Trophoblast cell (in vitro differentiated cells and primary cell): ENCODE measurements at regions not wholly inside any gene's neighbourhood (a gene's known extent, or its start where the extent isn't known, plus 50 kb on each side); places are given as distances from the start of the nearest gene placed in this dataset.
A peak's percentile ranks its signal among the peaks of the same experiment; 100 is the strongest.

Source experiments
- DNase-seq, 2 donors: peaks; one replicate each; pipeline ENCODE4 v3.0.0-alpha.2; 2016
- H2AFZ ChIP-seq: 2 replicates; pipeline ENCODE4 v1.6.1; 2013; ENCODE audit warnings: low read length, moderate library complexity, mild to moderate bottlenecking; ENCODE audit not compliant: insufficient read depth, poor library complexity
- H2AK5ac ChIP-seq: 2 replicates; pipeline ENCODE4 v1.6.1; 2013; ENCODE audit warnings: mild to moderate bottlenecking, low read length
- H2BK120ac ChIP-seq: 2 replicates; pipeline ENCODE4 v1.6.1; 2013; ENCODE audit warnings: low read length, mild to moderate bottlenecking, moderate library complexity; ENCODE audit not compliant: insufficient read depth, poor library complexity
- H2BK12ac ChIP-seq: 2 replicates; pipeline ENCODE4 v1.6.1; 2013; ENCODE audit warnings: mild to moderate bottlenecking, low read length, moderate library complexity
- H2BK5ac ChIP-seq: 2 replicates; pipeline ENCODE4 v1.6.1; 2013; ENCODE audit warnings: low read length, low read depth, moderate library complexity, mild to moderate bottlenecking; ENCODE audit not compliant: poor library complexity
- H3K14ac ChIP-seq: 2 replicates; pipeline ENCODE4 v1.6.1; 2013; ENCODE audit warnings: mild to moderate bottlenecking, low read length
- H3K18ac ChIP-seq: 2 replicates; pipeline ENCODE4 v1.6.1; 2013; ENCODE audit warnings: mild to moderate bottlenecking, low read length
- H3K23ac ChIP-seq: 2 replicates; pipeline ENCODE4 v1.6.1; 2013; ENCODE audit warnings: low read length
- H3K27ac ChIP-seq: 2 replicates; pipeline ENCODE4 v1.5.1; 2013; ENCODE audit warnings: low read depth, mild to moderate bottlenecking, inconsistent platforms, low read length, moderate library complexity
- H3K27me3 ChIP-seq: 2 replicates; pipeline ENCODE4 v1.6.1; 2013; ENCODE audit warnings: inconsistent platforms, mild to moderate bottlenecking, low read length, moderate library complexity; ENCODE audit not compliant: insufficient read depth
- H3K36me3 ChIP-seq, 2 experiments: 1 replicate in 1 of 2; 2 replicates in 1 of 2; pipeline ENCODE4 v1.6.1; 2013; ENCODE audit warnings: low read length in 2 of 2, mild to moderate bottlenecking in 2 of 2, moderate library complexity in 1 of 2; ENCODE audit not compliant: insufficient read depth in 2 of 2, control insufficient read depth in 1 of 2
- H3K4ac ChIP-seq: 2 replicates; pipeline ENCODE4 v1.6.1; 2013; ENCODE audit warnings: low read depth, mild to moderate bottlenecking, low read length, moderate library complexity
- H3K4me1 ChIP-seq, 2 experiments: 1 replicate in 1 of 2; 2 replicates in 1 of 2; pipeline ENCODE4 v1.6.1; 2013; ENCODE audit warnings: low read length in 2 of 2, mild to moderate bottlenecking in 2 of 2, moderate library complexity in 1 of 2; ENCODE audit not compliant: insufficient read depth in 2 of 2, control insufficient read depth in 1 of 2
- H3K4me2 ChIP-seq: 2 replicates; pipeline ENCODE4 v1.6.1; 2013; ENCODE audit warnings: inconsistent platforms, mild to moderate bottlenecking, low read length, moderate library complexity
- H3K4me3 ChIP-seq: 2 replicates; pipeline ENCODE4 v1.5.1; 2013; ENCODE audit warnings: mild to moderate bottlenecking, low read depth, low read length, inconsistent platforms
- H3K79me1 ChIP-seq: one replicate; pipeline ENCODE4 v1.6.1; 2013; ENCODE audit warnings: low read length
- H3K79me2 ChIP-seq: 2 replicates; pipeline ENCODE4 v1.6.1; 2013; ENCODE audit warnings: low read length, mild to moderate bottlenecking; ENCODE audit not compliant: control insufficient read depth, insufficient read depth, poor library complexity
- H3K9ac ChIP-seq: 2 replicates; pipeline ENCODE4 v1.6.1; 2013; ENCODE audit warnings: mild to moderate bottlenecking, low read length
- H3K9me3 ChIP-seq: 2 replicates; pipeline ENCODE4 v1.6.1; 2013; ENCODE audit warnings: low read depth, mild to moderate bottlenecking, control low read depth, inconsistent platforms, low read length; ENCODE audit not compliant: insufficient read depth
- H4K12ac ChIP-seq: 2 replicates; pipeline ENCODE4 v1.6.1; 2013; ENCODE audit warnings: low read depth, mild to moderate bottlenecking, low read length, moderate library complexity
- H4K8ac ChIP-seq: 2 replicates; pipeline ENCODE4 v1.6.1; 2013; ENCODE audit warnings: low read depth, mild to moderate bottlenecking, low read length, moderate library complexity
- H4K91ac ChIP-seq: one replicate; pipeline ENCODE4 v1.6.1; 2013; ENCODE audit warnings: low read depth, mild to moderate bottlenecking, low read length, moderate library complexity
- WGBS: extraction: QIAGEN DNeasy Blood & Tissue Kit; methylation state at CpG from one replicate; pipeline ENCODE4 v1.1.7; 2013; ENCODE audit warnings: missing lambda C conversion rate; ENCODE audit not compliant: insufficient read length, insufficient coverage; ENCODE audit errors: extremely low coverage; 5-methylcytosine and 5-hydroxymethylcytosine counted together

DNA sequence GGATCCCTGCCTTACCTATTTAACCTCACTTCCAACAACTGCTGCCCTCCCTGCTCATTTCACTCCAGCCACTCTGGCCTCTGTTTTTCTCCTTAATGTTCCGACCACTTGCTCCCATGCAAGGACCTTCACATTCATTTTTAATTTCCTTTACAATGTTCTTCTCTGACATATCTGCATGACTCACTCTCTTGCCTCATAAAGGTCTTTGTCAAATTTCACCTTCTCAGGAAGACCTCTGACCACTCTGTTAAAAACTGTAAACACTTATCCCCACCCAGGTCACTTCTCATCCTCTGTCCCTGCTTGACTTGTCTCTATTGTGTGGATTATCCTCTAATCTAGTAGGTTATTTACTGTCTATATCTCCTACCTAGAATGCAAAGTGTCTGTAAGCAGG, 751.2 kb downstream of the BRINP1 start:
- no peak overlapping the region for H3K4me2 ChIP-seq
- H3K36me3 ChIP-seq, result no peaks in the 10 kb centered on the region
- no peak overlapping the region for H3K27ac ChIP-seq
- no peak overlapping the region for H4K8ac ChIP-seq
- H3K79me2 ChIP-seq, result no peaks in the 10 kb centered on the region
- H3K9ac ChIP-seq, result no peak overlapping the region
- H4K91ac ChIP-seq, result no peak overlapping the region
- H3K4ac ChIP-seq, result no peak overlapping the region
- H3K9me3 ChIP-seq, result no peaks in the 10 kb centered on the region
- H3K27me3 ChIP-seq, result no peaks in the 10 kb centered on the region
- no peaks in the 10 kb centered on the region for H3K79me1 ChIP-seq
- no peak overlapping the region for H3K23ac ChIP-seq
- no peak for DNase-seq
- no peak overlapping the region for H2BK12ac ChIP-seq
- no CpG with 5 or more reads among the region's 1 CpG for WGBS
- H2AFZ ChIP-seq, result no peak overlapping the region
- no peak overlapping the region for H4K12ac ChIP-seq
- no peak overlapping the region for H3K4me3 ChIP-seq
- H2BK120ac ChIP-seq, result no peak overlapping the region
- no peak overlapping the region for H2AK5ac ChIP-seq
- H2BK5ac ChIP-seq, result no peak overlapping the region
- no peak overlapping the region for H3K18ac ChIP-seq
- no peak overlapping the region for H3K14ac ChIP-seq
- H3K4me1 ChIP-seq, result no peaks in the 10 kb centered on the region

DNA sequence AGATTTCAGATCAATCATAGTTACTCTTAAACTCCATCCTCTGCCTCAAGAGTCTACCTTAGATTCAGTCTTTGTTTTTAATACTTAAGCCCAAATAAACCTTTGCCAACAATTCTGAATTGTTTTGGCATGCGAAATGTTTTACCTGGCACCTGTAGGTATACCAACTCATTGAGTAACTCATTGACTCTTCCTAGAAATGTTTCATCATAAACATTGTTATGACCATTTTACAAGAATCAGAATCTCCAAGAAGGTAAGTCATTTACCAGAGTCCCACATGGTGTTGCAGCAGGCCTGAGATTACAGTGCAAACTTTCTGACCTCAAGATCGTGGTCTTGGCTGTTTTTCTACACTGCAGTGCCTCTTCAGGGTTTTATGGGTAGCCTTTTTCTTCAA, 750.4 kb downstream of the BRINP1 start:
- Histone ChIP-seq H2AFZ (no peak overlapping the region), H3K9ac (no peak overlapping the region), H3K4ac (no peak overlapping the region), H3K4me3 (no peak overlapping the region), H2AK5ac (no peak overlapping the region), H3K27ac (no peak overlapping the region), H2BK12ac (no peak overlapping the region), H3K9me3 (no peaks in the 10 kb centered on the region), H3K79me2 (no peaks in the 10 kb centered on the region), H2BK120ac (no peak overlapping the region), H3K14ac (no peak overlapping the region), H4K91ac (no peak overlapping the region), H3K23ac (no peak overlapping the region), H3K79me1 (no peaks in the 10 kb centered on the region), H4K12ac (no peak overlapping the region), H2BK5ac (no peak overlapping the region), H3K4me1 (no peaks in the 10 kb centered on the region), H4K8ac (no peak overlapping the region), H3K4me2 (no peak overlapping the region), H3K36me3 (no peaks in the 10 kb centered on the region), H3K27me3 (no peaks in the 10 kb centered on the region), H3K18ac (no peak overlapping the region)
- DNase-seq, result no peak
- WGBS, result no CpG with 5 or more reads among the region's 2 CpGs

DNA sequence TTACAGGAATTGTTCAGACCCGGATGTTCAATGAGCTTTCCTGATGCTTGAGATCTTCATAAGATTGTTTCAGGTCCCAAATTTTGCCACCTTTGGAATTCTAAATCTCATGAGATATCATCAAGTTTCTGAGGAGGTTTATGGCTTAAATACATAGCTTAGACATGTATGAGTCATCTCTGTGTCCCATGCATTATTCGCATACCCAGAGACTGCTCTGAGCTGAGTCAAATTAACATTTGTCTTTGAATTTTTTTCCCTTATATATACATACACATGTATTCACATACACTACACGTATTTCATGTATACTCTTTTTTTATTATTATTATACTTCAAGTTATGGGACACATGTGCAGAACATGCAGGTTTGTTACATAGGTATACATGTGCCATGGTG, 744.6 kb downstream of the BRINP1 start:
- H3K27me3 ChIP-seq, result no peaks in the 10 kb centered on the region
- no peak overlapping the region for H2BK120ac ChIP-seq
- H3K79me2 ChIP-seq, result no peaks in the 10 kb centered on the region
- H3K23ac ChIP-seq, result no peak overlapping the region
- H3K36me3 ChIP-seq, result no peaks in the 10 kb centered on the region
- H2AFZ ChIP-seq, result no peak overlapping the region
- H3K4me3 ChIP-seq, result no peak overlapping the region
- H3K18ac ChIP-seq, result no peak overlapping the region
- no peak overlapping the region for H4K8ac ChIP-seq
- no CpG with 5 or more reads among the region's 3 CpGs for WGBS
- no peak overlapping the region for H3K14ac ChIP-seq
- H2AK5ac ChIP-seq, result no peak overlapping the region
- no peaks in the 10 kb centered on the region for H3K4me1 ChIP-seq
- no peak overlapping the region for H3K4ac ChIP-seq
- no peaks in the 10 kb centered on the region for H3K9me3 ChIP-seq
- no peaks in the 10 kb centered on the region for H3K79me1 ChIP-seq
- H3K27ac ChIP-seq, result no peak overlapping the region
- peak in 1 of 2 donors; percentile 6 for DNase-seq
- no peak overlapping the region for H2BK12ac ChIP-seq
- H3K9ac ChIP-seq, result no peak overlapping the region
- no peak overlapping the region for H4K12ac ChIP-seq
- H3K4me2 ChIP-seq, result no peak overlapping the region
- no peak overlapping the region for H4K91ac ChIP-seq
- H2BK5ac ChIP-seq, result no peak overlapping the region

GRCh38 chr9:118630079-118630478, 739.2 kb downstream of the BRINP1 start:
- Histone ChIP-seq H4K8ac (no peak overlapping the region), H3K4ac (no peak overlapping the region), H4K91ac (no peak overlapping the region), H3K9me3 (no peaks in the 10 kb centered on the region), H3K23ac (no peak overlapping the region), H3K79me1 (no peaks in the 10 kb centered on the region), H2BK5ac (no peak overlapping the region), H3K27ac (no peak overlapping the region), H3K4me3 (no peak overlapping the region), H2BK12ac (no peak overlapping the region), H2AK5ac (no peak overlapping the region), H3K18ac (no peak overlapping the region), H3K79me2 (no peaks in the 10 kb centered on the region), H3K36me3 (no peaks in the 10 kb centered on the region), H2BK120ac (no peak overlapping the region), H4K12ac (no peak overlapping the region), H3K4me1 (no peaks in the 10 kb centered on the region), H3K9ac (no peak overlapping the region), H3K14ac (no peak overlapping the region), H3K4me2 (no peak overlapping the region), H3K27me3 (no peaks in the 10 kb centered on the region), H2AFZ (no peak overlapping the region)
- WGBS, result no CpG with 5 or more reads among the region's 2 CpGs
- DNase-seq, result no peak
